ENCODE measurements at regions not wholly inside any gene's neighbourhood (a gene's known extent, or its start where the extent isn't known, plus 50 kb on each side); places are given as distances from the start of the nearest gene placed in this dataset.

GRCh38 chr4:163948920-163949455 lies 454.5 kb downstream of the TMA16 start:
- BruUV-seq (replicated peaks) = no TSS peak
- no peak for TF ChIP-seq CTCF (IDR thresholded peaks at IDR 0.05; ENCODE audit: unreplicated experiment)
- Mint-ChIP-seq H3K4me1 (ENCODE audit: insufficient read depth, unreplicated experiment) (no peaks in the 10 kb centered on the region), H3K4me3 (ENCODE audit: unreplicated experiment) (no peak overlapping the region), H3K27me3 (ENCODE audit: insufficient read depth, unreplicated experiment) (no peaks in the 10 kb centered on the region), H3K36me3 (ENCODE audit: insufficient read depth, unreplicated experiment) (no peaks in the 10 kb centered on the region), H3K27ac (ENCODE audit: low read depth, unreplicated experiment) (no peak overlapping the region), H3K9me3 (ENCODE audit: unreplicated experiment) (no peaks in the 10 kb centered on the region)
- ChIA-PET CTCF (interaction anchor here (0.6 kb wide), 1 partner anchor 134 kb away, joined by 3 read pairs; no protein-coding TSS in a partner anchor), POLR2A (no interaction called here)
- intact Hi-C loops (cut with micrococcal nuclease) = no loop called here
- DNase-seq (ENCODE audit: unreplicated experiment) = no peak

GRCh38 chr4:163949976-163950601 lies 455.6 kb downstream of the TMA16 start:
- intact Hi-C loops (cut with micrococcal nuclease) = no loop called here
- Mint-ChIP-seq H3K9me3 (ENCODE audit: unreplicated experiment) (no peaks in the 10 kb centered on the region), H3K36me3 (ENCODE audit: insufficient read depth, unreplicated experiment) (no peaks in the 10 kb centered on the region), H3K27me3 (ENCODE audit: insufficient read depth, unreplicated experiment) (no peaks in the 10 kb centered on the region), H3K4me1 (ENCODE audit: insufficient read depth, unreplicated experiment) (no peaks in the 10 kb centered on the region), H3K27ac (ENCODE audit: low read depth, unreplicated experiment) (no peak overlapping the region), H3K4me3 (ENCODE audit: unreplicated experiment) (no peak overlapping the region)
- no peak for TF ChIP-seq CTCF (IDR thresholded peaks at IDR 0.05; ENCODE audit: unreplicated experiment)
- ChIA-PET CTCF (no interaction called here), POLR2A (no interaction called here)
- DNase-seq (ENCODE audit: unreplicated experiment) = no peak
- no TSS peak for BruUV-seq (replicated peaks)

- H3K9me3 Mint-ChIP-seq (ENCODE audit: unreplicated experiment) = no peaks in the 10 kb centered on the region
- DNase-seq (ENCODE audit: unreplicated experiment) = no peak
- ChIA-PET POLR2A (no interaction called here), CTCF (no interaction called here)
- H3K4me1 Mint-ChIP-seq (ENCODE audit: insufficient read depth, unreplicated experiment) = no peaks in the 10 kb centered on the region
- no peaks in the 10 kb centered on the region for H3K36me3 Mint-ChIP-seq (ENCODE audit: insufficient read depth, unreplicated experiment)
- BruUV-seq (replicated peaks) = no TSS peak
- H3K27me3 Mint-ChIP-seq (ENCODE audit: insufficient read depth, unreplicated experiment) = no peaks in the 10 kb centered on the region
- intact Hi-C loops (cut with micrococcal nuclease) = no loop called here
- H3K27ac Mint-ChIP-seq (ENCODE audit: low read depth, unreplicated experiment) = no peak overlapping the region
- H3K4me3 Mint-ChIP-seq (ENCODE audit: unreplicated experiment) = no peak overlapping the region
- no peak for TF ChIP-seq CTCF (IDR thresholded peaks at IDR 0.05; ENCODE audit: unreplicated experiment)
Measured at GRCh38 chr4:163955288-163955687, 460.8 kb downstream of the TMA16 start.

- ChIA-PET CTCF (no interaction called here), POLR2A (interaction anchor here (0.7 kb wide), 1 partner anchor 452 kb away, joined by 4 read pairs; no protein-coding TSS in a partner anchor)
- intact Hi-C loops (cut with micrococcal nuclease) = no loop called here
Measured at GRCh38 chr4:163958751-163959150, 464.3 kb downstream of the TMA16 start.

More at GRCh38 chr4:163958751-163959150, 464.3 kb downstream of the TMA16 start:
- Mint-ChIP-seq H3K27me3 (ENCODE audit: insufficient read depth, unreplicated experiment) (no peaks in the 10 kb centered on the region), H3K4me1 (ENCODE audit: insufficient read depth, unreplicated experiment) (no peaks in the 10 kb centered on the region), H3K4me3 (ENCODE audit: unreplicated experiment) (no peak overlapping the region), H3K9me3 (ENCODE audit: unreplicated experiment) (no peaks in the 10 kb centered on the region), H3K36me3 (ENCODE audit: insufficient read depth, unreplicated experiment) (no peaks in the 10 kb centered on the region), H3K27ac (ENCODE audit: low read depth, unreplicated experiment) (no peak overlapping the region)
- no peak for DNase-seq (ENCODE audit: unreplicated experiment)
- TF ChIP-seq CTCF (IDR thresholded peaks at IDR 0.05; ENCODE audit: unreplicated experiment) = no peak
- BruUV-seq (replicated peaks) = no TSS peak

Data from MCF 10A (cell line).